Muscle layer of duodenum (tissue), 2 donors: ENCODE measurements at regions not wholly inside any gene's neighbourhood (a gene's known extent, or its start where the extent isn't known, plus 50 kb on each side); places are given as distances from the start of the nearest gene placed in this dataset.
"Not testable (repeated sequence)": the region's sequence is repeated elsewhere in the genome, so short reads cannot be mapped to it uniquely, and the experiment has no call there.

Experiments
- H3K27ac ChIP-seq: one replicate; pipeline ENCODE4 v1.7.0; 2013; ENCODE audit warnings: mild to moderate bottlenecking, low read length
- H3K27me3 ChIP-seq: one replicate; pipeline ENCODE4 v1.7.0; 2013; ENCODE audit warnings: low read depth, mild to moderate bottlenecking, control low read depth, low read length
- H3K36me3 ChIP-seq, 2 donors: one replicate each; pipeline ENCODE4 v1.7.0; 2013; ENCODE audit warnings: low read length in 2 of 2, control low read depth in 1 of 2, mild to moderate bottlenecking in 1 of 2; ENCODE audit not compliant: insufficient read depth in 2 of 2, control insufficient read depth in 1 of 2
- H3K4me1 ChIP-seq, 2 donors: one replicate each; pipeline ENCODE4 v1.7.0; 2013; ENCODE audit warnings: low read length in 2 of 2, mild to moderate bottlenecking in 2 of 2, control low read depth in 1 of 2, moderate library complexity in 1 of 2; ENCODE audit not compliant: insufficient read depth in 2 of 2, control insufficient read depth in 1 of 2
- H3K4me3 ChIP-seq, 2 donors: one replicate each; pipeline ENCODE4 v1.7.0; 2013; ENCODE audit warnings: low read length in 2 of 2, low read depth in 1 of 2, mild to moderate bottlenecking in 1 of 2
- H3K9me3 ChIP-seq, 2 donors: one replicate each; pipeline ENCODE4 v1.7.0; 2013; ENCODE audit warnings: low read length in 2 of 2, control low read depth in 1 of 2, mild to moderate bottlenecking in 1 of 2; ENCODE audit not compliant: control insufficient read depth in 1 of 2
- donor health status: healthy.

GRCh38 chr16:72729552-72729951, 318.4 kb downstream of the ZFHX3 start:
- not testable (repeated sequence) for H3K4me1 ChIP-seq, H3K36me3 ChIP-seq, H3K27ac ChIP-seq, H3K4me3 ChIP-seq, H3K9me3 ChIP-seq, H3K27me3 ChIP-seq

GRCh38 chr16:72728516-72728915, 319.4 kb downstream of the ZFHX3 start:
- H3K36me3 ChIP-seq, result no peaks in the 10 kb centered on the region
- peaks cover 0 to 6% of the 10 kb centered on the region in 2 donors for H3K9me3 ChIP-seq
- H3K4me3 ChIP-seq, result no peak overlapping the region
- H3K4me1 ChIP-seq, result no peaks in the 10 kb centered on the region
- H3K27ac ChIP-seq, result no peak overlapping the region
- no peaks in the 10 kb centered on the region for H3K27me3 ChIP-seq

GRCh38 chr16:72727565-72727964, 320.4 kb downstream of the ZFHX3 start:
- Histone ChIP-seq H3K4me1 (no peaks in the 10 kb centered on the region), H3K4me3 (no peak overlapping the region), H3K9me3 (peaks cover 0 to 6% of the 10 kb centered on the region in 2 donors), H3K36me3 (no peaks in the 10 kb centered on the region), H3K27ac (no peak overlapping the region), H3K27me3 (no peaks in the 10 kb centered on the region)

- no peaks in the 10 kb centered on the region for H3K4me1 ChIP-seq
- H3K27ac ChIP-seq, result no peak overlapping the region
- H3K4me3 ChIP-seq, result no peak overlapping the region
- no peaks in the 10 kb centered on the region for H3K9me3 ChIP-seq
- no peaks in the 10 kb centered on the region for H3K36me3 ChIP-seq
- H3K27me3 ChIP-seq, result no peaks in the 10 kb centered on the region
Observed at GRCh38 chr16:72725643-72726042, 322.3 kb downstream of the ZFHX3 start.

- no peaks in the 10 kb centered on the region for H3K9me3 ChIP-seq
- no peaks in the 10 kb centered on the region for H3K27me3 ChIP-seq
- no peak overlapping the region for H3K27ac ChIP-seq
- H3K4me3 ChIP-seq, result no peak overlapping the region
- H3K4me1 ChIP-seq, result no peaks in the 10 kb centered on the region
- no peaks in the 10 kb centered on the region for H3K36me3 ChIP-seq
Observed at GRCh38 chr16:72723781-72724180, 324.1 kb downstream of the ZFHX3 start.

GRCh38 chr16:72722552-72722951, 325.4 kb downstream of the ZFHX3 start:
- no peak overlapping the region for H3K27ac ChIP-seq
- no peaks in the 10 kb centered on the region for H3K36me3 ChIP-seq
- H3K4me3 ChIP-seq, result no peak overlapping the region
- no peaks in the 10 kb centered on the region for H3K27me3 ChIP-seq
- no peaks in the 10 kb centered on the region for H3K9me3 ChIP-seq
- H3K4me1 ChIP-seq, result no peaks in the 10 kb centered on the region

GRCh38 chr16:72721981-72722380, 325.9 kb downstream of the ZFHX3 start:
- Histone ChIP-seq H3K4me1 (no peaks in the 10 kb centered on the region), H3K36me3 (no peaks in the 10 kb centered on the region), H3K9me3 (no peaks in the 10 kb centered on the region), H3K27ac (no peak overlapping the region), H3K4me3 (no peak overlapping the region), H3K27me3 (no peaks in the 10 kb centered on the region)

- Histone ChIP-seq H3K36me3 (peaks cover 0 to 9% of the 10 kb centered on the region in 2 donors), H3K27me3 (no peaks in the 10 kb centered on the region), H3K9me3 (peaks cover 10 to 11% of the 10 kb centered on the region in 2 donors), H3K4me3 (no peak overlapping the region), H3K27ac (no peak overlapping the region), H3K4me1 (no peaks in the 10 kb centered on the region)
Observed at GRCh38 chr16:72715267-72715666, 332.7 kb downstream of the ZFHX3 start.

GRCh38 chr16:72711823-72712222, 336.1 kb downstream of the ZFHX3 start:
- Histone ChIP-seq H3K9me3 (peaks cover 11 to 19% of the 10 kb centered on the region in 2 donors), H3K36me3 (peaks cover 0 to 9% of the 10 kb centered on the region in 2 donors), H3K27me3 (no peaks in the 10 kb centered on the region), H3K4me3 (no peak overlapping the region), H3K27ac (no peak overlapping the region), H3K4me1 (no peaks in the 10 kb centered on the region)

- H3K27ac ChIP-seq, result no peak overlapping the region
- no peaks in the 10 kb centered on the region for H3K36me3 ChIP-seq
- no peaks in the 10 kb centered on the region for H3K4me1 ChIP-seq
- no peak overlapping the region for H3K4me3 ChIP-seq
- no peaks in the 10 kb centered on the region for H3K27me3 ChIP-seq
- peaks cover under 1 to 12% of the 10 kb centered on the region in 2 donors for H3K9me3 ChIP-seq
Observed at GRCh38 chr16:72705801-72706200, 342.1 kb downstream of the ZFHX3 start.

GRCh38 chr16:72704746-72705372, 343.1 kb downstream of the ZFHX3 start:
- H3K9me3 ChIP-seq, result peaks cover 0 to 8% of the 10 kb centered on the region in 2 donors
- no peaks in the 10 kb centered on the region for H3K27me3 ChIP-seq
- H3K4me3 ChIP-seq, result no peak overlapping the region
- H3K4me1 ChIP-seq, result no peaks in the 10 kb centered on the region
- H3K27ac ChIP-seq, result no peak overlapping the region
- H3K36me3 ChIP-seq, result no peaks in the 10 kb centered on the region

GRCh38 chr16:72689851-72690250, 358.1 kb downstream of the ZFHX3 start:
- Histone ChIP-seq H3K27me3 (no peaks in the 10 kb centered on the region), H3K9me3 (no peaks in the 10 kb centered on the region), H3K4me3 (no peak overlapping the region), H3K4me1 (no peaks in the 10 kb centered on the region), H3K27ac (no peak overlapping the region), H3K36me3 (no peaks in the 10 kb centered on the region)
